ENCODE measurements at regions not wholly inside any gene's neighbourhood (a gene's known extent, or its start where the extent isn't known, plus 50 kb on each side); places are given as distances from the start of the nearest gene placed in this dataset.

GRCh38 chr9:2928411-2928810, 84.5 kb upstream of the PUM3 start:
- no peaks in the 10 kb centered on the region for H3K9me3 Mint-ChIP-seq
- H3K36me3 Mint-ChIP-seq = no peaks in the 10 kb centered on the region
- no peak overlapping the region for H3K27ac Mint-ChIP-seq
- no peaks in the 10 kb centered on the region for H3K4me1 Mint-ChIP-seq
- no peak overlapping the region for H3K4me3 Mint-ChIP-seq
- peaks cover 7% of the 10 kb centered on the region for H3K27me3 Mint-ChIP-seq

GRCh38 chr9:2925016-2925415, 81.1 kb upstream of the PUM3 start:
- H3K9me3 Mint-ChIP-seq = no peaks in the 10 kb centered on the region
- H3K4me3 Mint-ChIP-seq = no peak overlapping the region
- no peaks in the 10 kb centered on the region for H3K36me3 Mint-ChIP-seq
- no peak overlapping the region for H3K27ac Mint-ChIP-seq
- peaks cover 10% of the 10 kb centered on the region for H3K27me3 Mint-ChIP-seq
- H3K4me1 Mint-ChIP-seq = no peaks in the 10 kb centered on the region

GRCh38 chr9:2924380-2924768, 80.5 kb upstream of the PUM3 start:
- Mint-ChIP-seq H3K4me3 (no peak overlapping the region), H3K4me1 (no peaks in the 10 kb centered on the region), H3K9me3 (no peaks in the 10 kb centered on the region), H3K27me3 (peaks cover 7% of the 10 kb centered on the region), H3K27ac (no peak overlapping the region), H3K36me3 (no peaks in the 10 kb centered on the region)

GRCh38 chr9:2923766-2924379, 80.0 kb upstream of the PUM3 start:
- H3K36me3 Mint-ChIP-seq = no peaks in the 10 kb centered on the region
- H3K27me3 Mint-ChIP-seq = peaks cover 7% of the 10 kb centered on the region
- no peaks in the 10 kb centered on the region for H3K9me3 Mint-ChIP-seq
- H3K4me1 Mint-ChIP-seq = no peaks in the 10 kb centered on the region
- no peak overlapping the region for H3K4me3 Mint-ChIP-seq
- no peak overlapping the region for H3K27ac Mint-ChIP-seq

DNA sequence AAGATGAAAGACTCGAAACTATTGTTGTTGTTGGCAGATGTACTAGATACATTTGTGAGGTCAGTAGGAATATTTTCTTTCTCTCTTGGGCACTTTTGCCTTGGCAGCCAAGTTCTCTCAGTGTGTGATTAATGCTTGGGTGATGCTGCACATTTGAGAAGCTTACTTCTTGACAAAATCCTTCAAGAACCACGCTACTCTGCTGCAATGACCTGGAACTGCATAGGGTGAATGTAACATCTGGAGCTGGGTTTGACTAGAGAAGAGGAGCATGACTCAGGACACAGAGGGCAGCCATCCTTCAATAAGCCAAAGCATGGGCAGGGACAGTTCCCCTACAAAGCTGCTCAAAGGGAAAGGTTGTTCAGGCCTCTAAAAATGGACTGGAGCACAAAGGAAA, 75.5 kb upstream of the PUM3 start:
- H3K4me3 Mint-ChIP-seq = no peak overlapping the region
- H3K36me3 Mint-ChIP-seq = no peaks in the 10 kb centered on the region

GRCh38 chr9:2916382-2916985, 72.6 kb upstream of the PUM3 start:
- peaks cover 7% of the 10 kb centered on the region for H3K9me3 Mint-ChIP-seq
- H3K27ac Mint-ChIP-seq = no peak overlapping the region
- no peaks in the 10 kb centered on the region for H3K36me3 Mint-ChIP-seq
- peaks cover 2% of the 10 kb centered on the region for H3K27me3 Mint-ChIP-seq
- H3K4me3 Mint-ChIP-seq = no peak overlapping the region
- no peaks in the 10 kb centered on the region for H3K4me1 Mint-ChIP-seq

More for the DNA sequence above, 75.5 kb upstream of the PUM3 start:
- Mint-ChIP-seq H3K27me3 (peaks cover 3% of the 10 kb centered on the region), H3K4me1 (no peaks in the 10 kb centered on the region), H3K9me3 (no peaks in the 10 kb centered on the region), H3K27ac (no peak overlapping the region)

DNA sequence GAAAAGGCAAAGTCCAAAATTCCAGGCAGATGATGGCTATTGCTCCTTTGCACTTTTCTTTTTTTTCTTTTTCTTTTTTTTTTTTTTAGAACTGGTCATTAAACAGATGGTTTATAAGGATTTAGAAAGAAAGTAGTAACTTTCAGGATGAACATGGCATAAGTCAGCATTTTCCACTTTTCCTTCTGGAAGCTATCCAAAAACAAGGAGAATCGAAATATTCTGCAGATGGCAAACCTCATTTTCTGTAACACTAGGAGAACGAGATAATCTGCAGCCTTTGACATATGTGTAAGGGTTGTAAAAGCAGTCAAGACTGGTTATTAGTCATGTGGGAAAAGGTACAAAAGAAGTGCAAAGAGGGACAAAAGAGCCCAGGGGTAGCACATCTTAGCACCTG, 69.1 kb upstream of the PUM3 start:
- H3K4me1 Mint-ChIP-seq = no peaks in the 10 kb centered on the region
- no peaks in the 10 kb centered on the region for H3K36me3 Mint-ChIP-seq
- no peak overlapping the region for H3K4me3 Mint-ChIP-seq
- no peak overlapping the region for H3K27ac Mint-ChIP-seq
- H3K27me3 Mint-ChIP-seq = peaks cover 3% of the 10 kb centered on the region
- peaks cover 7% of the 10 kb centered on the region for H3K9me3 Mint-ChIP-seq

DNA sequence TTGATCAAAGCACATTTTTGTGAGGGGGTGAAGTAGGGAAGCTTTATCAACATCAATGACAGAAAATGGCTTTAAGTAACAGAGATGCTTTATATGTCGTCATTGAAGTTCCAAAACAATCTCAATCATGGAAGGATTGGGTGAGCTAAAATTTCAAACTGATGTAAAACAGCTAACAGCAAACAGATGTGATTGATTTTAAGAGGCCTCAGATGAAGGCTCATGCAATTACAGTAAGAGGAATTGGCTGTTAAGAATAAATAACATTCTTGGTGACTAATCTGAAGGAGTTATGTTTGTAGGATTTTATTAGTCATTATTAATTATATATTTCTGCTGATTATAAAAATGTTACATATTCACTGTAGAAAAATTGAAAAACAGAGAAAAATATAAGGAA, 63.5 kb upstream of the PUM3 start:
- H3K9me3 Mint-ChIP-seq = no peaks in the 10 kb centered on the region
- H3K4me3 Mint-ChIP-seq = no peak overlapping the region
- H3K27ac Mint-ChIP-seq = no peak overlapping the region
- no peaks in the 10 kb centered on the region for H3K4me1 Mint-ChIP-seq
- H3K36me3 Mint-ChIP-seq = no peaks in the 10 kb centered on the region
- H3K27me3 Mint-ChIP-seq = peaks cover 10% of the 10 kb centered on the region

DNA sequence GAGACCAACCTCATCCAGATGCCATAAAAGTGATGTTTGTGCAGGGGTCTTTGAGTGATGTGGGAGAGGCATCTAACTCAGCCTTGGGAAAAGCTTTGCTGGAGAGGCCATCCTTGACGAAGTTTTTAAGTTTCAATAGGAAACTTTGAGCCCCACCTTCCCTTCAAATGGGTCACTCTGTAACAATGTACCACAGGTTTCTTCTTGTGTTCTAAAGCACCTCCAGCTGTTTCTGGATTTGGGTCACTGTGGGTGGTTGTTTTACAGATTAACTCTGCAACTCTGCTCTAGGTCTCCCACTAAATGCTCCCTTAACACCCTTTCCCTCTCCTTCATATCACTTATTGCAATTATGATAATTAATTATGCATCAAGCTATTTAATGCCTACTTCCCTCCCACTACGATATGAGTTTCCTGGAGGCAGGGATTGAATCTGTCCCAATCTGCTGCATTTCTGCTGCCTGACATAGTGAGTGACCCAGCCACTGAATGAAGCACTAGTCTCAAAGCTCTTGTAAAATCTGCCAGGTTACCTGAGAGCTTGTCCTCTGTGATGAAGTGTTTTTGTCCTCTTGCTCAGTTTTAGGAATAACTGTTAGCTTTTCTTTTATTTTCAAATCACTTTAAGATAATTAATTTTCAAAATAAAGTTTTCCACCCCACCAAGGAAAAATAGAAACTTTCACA, 60.5 kb upstream of the PUM3 start:
- no peak overlapping the region for H3K27ac Mint-ChIP-seq
- H3K4me3 Mint-ChIP-seq = no peak overlapping the region
- no peaks in the 10 kb centered on the region for H3K9me3 Mint-ChIP-seq
- H3K27me3 Mint-ChIP-seq = peaks cover 8% of the 10 kb centered on the region
- H3K36me3 Mint-ChIP-seq = peaks cover 3% of the 10 kb centered on the region
- no peaks in the 10 kb centered on the region for H3K4me1 Mint-ChIP-seq

Measured in activated naive CD4-positive, alpha-beta T cell treated with anti-CD3 and anti-CD28 coated beads, Interleukin-2, amount 50 U/mL, for 24 hours (primary cell).